Testis (tissue), 2 donors: ENCODE measurements at regions not wholly inside any gene's neighbourhood (a gene's known extent, or its start where the extent isn't known, plus 50 kb on each side); places are given as distances from the start of the nearest gene placed in this dataset.

ENCODE experiments used
- DNase-seq: peaks from one replicate; pipeline ENCODE4 v3.0.0-alpha.2; 2019
- H3K27ac ChIP-seq, 2 donors: fragments of 200-600 bp; sonication (generic); one replicate each; pipeline ENCODE4 v1.5.1; 2019
- H3K27me3 ChIP-seq: fragments of 200-600 bp; sonication (generic); one replicate; pipeline ENCODE4 v1.5.1; 2019
- H3K36me3 ChIP-seq: fragments of 200-600 bp; sonication (generic); one replicate; pipeline ENCODE4 v1.5.1; 2017; ENCODE audit warnings: low read depth; ENCODE audit errors: missing control alignments
- H3K4me1 ChIP-seq: fragments of 200-600 bp; sonication (generic); one replicate; pipeline ENCODE4 v1.5.1; 2019
- H3K4me3 ChIP-seq, 2 donors: fragments of 200-600 bp; sonication (generic); one replicate each; pipeline ENCODE4 v1.5.1; 2017 to 2019
- H3K9me3 ChIP-seq: fragments of 200-600 bp; sonication (generic); one replicate; pipeline ENCODE4 v1.5.1; 2017
- CTCF ChIP-seq, 3 experiments: fragments of 450-650 bp in 2 of 3; fragments of 200-600 bp in 1 of 3; sonication (generic) in 1 of 3; IDR thresholded peaks; one replicate each; pipeline ENCODE4 v1.5.1; 2016 to 2019; ENCODE audit warnings: antibody characterized with exemption in 3 of 3, mild to moderate bottlenecking in 2 of 3, moderate library complexity in 1 of 3
- POLR2A ChIP-seq: fragments of 450-650 bp; IDR thresholded peaks from one replicate; pipeline ENCODE4 v1.6.1; 2017; ENCODE audit warnings: antibody characterized with exemption, mild to moderate bottlenecking, moderate library complexity
- WGBS, 2 donors: methylation state at CpG; one replicate each; pipeline ENCODE4 v1.1.5; 2018; 5-methylcytosine and 5-hydroxymethylcytosine counted together
- intact Hi-C: fragments of 100-400 bp; cut with DNase I; formaldehyde crosslinking; loops from one replicate; pipeline ENCODE4 v1.15.1; 2023; ENCODE audit warnings: low total_unique reads

DNA sequence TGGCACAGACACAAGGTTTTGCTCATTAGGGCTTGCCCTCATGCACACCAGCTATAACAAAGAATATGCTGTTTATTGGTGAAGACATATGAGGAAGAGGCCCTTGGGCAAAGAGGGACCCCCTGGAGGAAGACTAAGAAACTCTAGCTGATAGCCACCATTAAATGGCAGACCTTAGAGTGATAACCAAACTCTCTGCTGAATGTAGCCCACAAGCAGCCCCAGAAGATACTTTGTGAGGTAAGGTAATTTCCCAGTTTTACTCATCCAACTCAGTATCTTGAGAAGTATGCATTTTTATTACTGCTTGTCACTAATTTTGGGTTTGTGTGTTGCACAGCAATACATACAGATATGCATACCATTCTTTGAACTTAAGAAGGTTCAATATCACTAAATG lies 563.3 kb downstream of the DOK5 start:
- no peak for DNase-seq
- no peak overlapping the region for H3K27ac ChIP-seq
- no peaks in the 10 kb centered on the region for H3K27me3 ChIP-seq
- H3K4me1 ChIP-seq: no peaks in the 10 kb centered on the region
- intact Hi-C loops: no loop called here
- TF ChIP-seq CTCF (IDR thresholded peaks at IDR 0.05) (no peak), POLR2A (no peak)
- no peaks in the 10 kb centered on the region for H3K9me3 ChIP-seq
- H3K4me3 ChIP-seq: no peak overlapping the region
- H3K36me3 ChIP-seq: no peaks in the 10 kb centered on the region

DNA sequence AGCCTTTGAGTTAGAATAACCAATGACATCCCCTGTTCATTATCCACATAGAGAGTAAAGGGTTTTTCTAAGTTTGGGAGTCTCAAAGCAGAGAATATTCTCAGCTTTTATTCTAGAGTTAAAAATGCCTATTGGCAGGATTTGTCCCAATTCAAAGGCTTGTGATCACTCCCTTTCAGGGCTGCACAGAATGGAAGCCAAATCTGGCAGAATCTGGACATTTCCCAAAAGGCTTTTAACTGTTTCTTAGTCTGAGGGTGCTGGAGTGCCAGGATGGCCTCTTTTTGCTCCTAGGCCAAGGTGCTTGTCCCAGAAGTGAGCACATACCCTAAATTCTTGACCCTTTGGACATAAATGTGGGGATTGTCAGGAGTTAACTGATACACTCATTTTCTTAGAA lies 556.6 kb downstream of the DOK5 start:
- H3K27ac ChIP-seq: no peak overlapping the region
- intact Hi-C loops: no loop called here
- TF ChIP-seq POLR2A (no peak), CTCF (IDR thresholded peaks at IDR 0.05) (no peak)
- DNase-seq: no peak
- no peaks in the 10 kb centered on the region for H3K36me3 ChIP-seq
- H3K4me3 ChIP-seq: no peak overlapping the region
- H3K4me1 ChIP-seq: no peaks in the 10 kb centered on the region
- H3K27me3 ChIP-seq: no peaks in the 10 kb centered on the region
- no peaks in the 10 kb centered on the region for H3K9me3 ChIP-seq

- 76 to 82% methylated on average over 4 of the region's 4 CpGs for WGBS, 2 donors
- H3K4me1 ChIP-seq: no peaks in the 10 kb centered on the region
- DNase-seq: no peak
- H3K4me3 ChIP-seq: no peak overlapping the region
- no peaks in the 10 kb centered on the region for H3K9me3 ChIP-seq
- H3K36me3 ChIP-seq: no peaks in the 10 kb centered on the region
- TF ChIP-seq CTCF (IDR thresholded peaks at IDR 0.05) (no peak), POLR2A (no peak)
- H3K27ac ChIP-seq: no peak overlapping the region
- intact Hi-C loops: no loop called here
- no peaks in the 10 kb centered on the region for H3K27me3 ChIP-seq
These were observed 539.4 kb downstream of the DOK5 start for GRCh38 chr20:55014766-55015165.

DNA sequence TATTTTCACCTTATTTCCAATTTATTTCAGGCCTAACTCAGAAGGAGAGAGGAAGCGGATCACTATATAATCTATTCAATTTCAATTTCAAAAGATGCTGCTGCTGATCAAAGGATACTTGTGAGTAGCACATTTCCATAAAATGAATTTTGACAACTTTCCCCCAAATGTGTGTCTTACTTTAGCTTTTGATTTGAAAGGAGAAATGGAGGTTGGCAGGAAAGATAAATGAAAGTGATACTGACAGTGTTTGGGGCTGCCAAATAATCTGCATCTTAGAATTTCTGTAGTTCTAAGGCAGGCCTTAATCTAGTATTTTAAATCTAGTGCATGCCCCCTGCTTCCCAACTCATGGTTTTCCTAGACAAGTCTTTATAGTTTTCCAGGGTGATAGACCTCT lies 535.4 kb downstream of the DOK5 start:
- intact Hi-C loops: no loop called here
- no peak for DNase-seq
- no peak for TF ChIP-seq POLR2A
- Histone ChIP-seq H3K4me1 (no peaks in the 10 kb centered on the region), H3K36me3 (no peaks in the 10 kb centered on the region), H3K4me3 (no peak overlapping the region), H3K27me3 (no peaks in the 10 kb centered on the region), H3K27ac (no peak overlapping the region), H3K9me3 (no peaks in the 10 kb centered on the region)
- WGBS, 2 donors: 95 to 100% methylated on average over 1 of the region's 1 CpG

- TF ChIP-seq CTCF (IDR thresholded peaks at IDR 0.05) (no peak), POLR2A (no peak)
- Histone ChIP-seq H3K36me3 (no peaks in the 10 kb centered on the region), H3K4me3 (no peak overlapping the region), H3K27me3 (no peaks in the 10 kb centered on the region), H3K4me1 (no peaks in the 10 kb centered on the region), H3K9me3 (no peaks in the 10 kb centered on the region), H3K27ac (no peak overlapping the region)
- WGBS, 2 donors: 88 to 92% methylated on average over 2 of the region's 2 CpGs
- intact Hi-C loops: no loop called here
- DNase-seq: no peak
These were observed 533.7 kb downstream of the DOK5 start for GRCh38 chr20:55009066-55009465.
